HL-60 (cell line): ENCODE measurements at regions not wholly inside any gene's neighbourhood (a gene's known extent, or its start where the extent isn't known, plus 50 kb on each side); places are given as distances from the start of the nearest gene placed in this dataset.

Experiments
- DNase-seq, 2 experiments: peaks; one replicate each; pipeline ENCODE4 v3.0.0-alpha.2; 2010 to 2020; ENCODE audit warnings: low read depth in 1 of 2, low spot score in 1 of 2
- H3K27ac ChIP-seq: fragments of 250-450 bp; sonication (Bioruptor Pico); replicated peaks from 2 replicates; pipeline ENCODE4 v1.5.1; 2020; ENCODE audit warnings: mild to moderate bottlenecking, moderate library complexity
- H3K27me3 ChIP-seq: fragments of 250-450 bp; sonication (Bioruptor Pico); 2 replicates; pipeline ENCODE4 v1.5.1; 2021; ENCODE audit warnings: mild to moderate bottlenecking, moderate library complexity; ENCODE audit not compliant: insufficient read depth, poor library complexity, severe bottlenecking
- H3K4me3 ChIP-seq: replicated peaks from 2 replicates; pipeline ENCODE4 v1.5.1; 2011; ENCODE audit warnings: mild to moderate bottlenecking, control low read depth, low read length; ENCODE audit not compliant: insufficient read depth
- CTCF ChIP-seq: IDR thresholded peaks from one replicate; pipeline ENCODE4 v1.5.1; 2011; ENCODE audit warnings: low read length, control low read depth, inconsistent platforms; ENCODE audit not compliant: insufficient read depth
- GABPA ChIP-seq: IDR thresholded peaks from 2 replicates; pipeline ENCODE4 v1.6.1; 2012; ENCODE audit warnings: low read depth
- POLR2AphosphoS5 ChIP-seq: IDR thresholded peaks from 2 replicates; pipeline ENCODE4 v1.6.1; 2012; ENCODE audit warnings: low read depth
- SPI1 ChIP-seq: IDR thresholded peaks from 2 replicates; pipeline ENCODE4 v1.6.1; 2012; ENCODE audit warnings: low read depth, mild to moderate bottlenecking, borderline replicate concordance
- TF ChIP-seq, protein P1 (sequence below): IDR thresholded peaks from 2 replicates; pipeline ENCODE4 v1.6.1; 2012; ENCODE audit warnings: low read depth; ENCODE audit not compliant: insufficient replicate concordance

GRCh38 chr16:8236816-8237215, 353.5 kb downstream of the TMEM114 start:
- no peak overlapping the region for H3K27ac ChIP-seq
- TF ChIP-seq POLR2AphosphoS5, result no peak
- TF ChIP-seq GABPA, result no peak
- TF ChIP-seq, protein P1, sequence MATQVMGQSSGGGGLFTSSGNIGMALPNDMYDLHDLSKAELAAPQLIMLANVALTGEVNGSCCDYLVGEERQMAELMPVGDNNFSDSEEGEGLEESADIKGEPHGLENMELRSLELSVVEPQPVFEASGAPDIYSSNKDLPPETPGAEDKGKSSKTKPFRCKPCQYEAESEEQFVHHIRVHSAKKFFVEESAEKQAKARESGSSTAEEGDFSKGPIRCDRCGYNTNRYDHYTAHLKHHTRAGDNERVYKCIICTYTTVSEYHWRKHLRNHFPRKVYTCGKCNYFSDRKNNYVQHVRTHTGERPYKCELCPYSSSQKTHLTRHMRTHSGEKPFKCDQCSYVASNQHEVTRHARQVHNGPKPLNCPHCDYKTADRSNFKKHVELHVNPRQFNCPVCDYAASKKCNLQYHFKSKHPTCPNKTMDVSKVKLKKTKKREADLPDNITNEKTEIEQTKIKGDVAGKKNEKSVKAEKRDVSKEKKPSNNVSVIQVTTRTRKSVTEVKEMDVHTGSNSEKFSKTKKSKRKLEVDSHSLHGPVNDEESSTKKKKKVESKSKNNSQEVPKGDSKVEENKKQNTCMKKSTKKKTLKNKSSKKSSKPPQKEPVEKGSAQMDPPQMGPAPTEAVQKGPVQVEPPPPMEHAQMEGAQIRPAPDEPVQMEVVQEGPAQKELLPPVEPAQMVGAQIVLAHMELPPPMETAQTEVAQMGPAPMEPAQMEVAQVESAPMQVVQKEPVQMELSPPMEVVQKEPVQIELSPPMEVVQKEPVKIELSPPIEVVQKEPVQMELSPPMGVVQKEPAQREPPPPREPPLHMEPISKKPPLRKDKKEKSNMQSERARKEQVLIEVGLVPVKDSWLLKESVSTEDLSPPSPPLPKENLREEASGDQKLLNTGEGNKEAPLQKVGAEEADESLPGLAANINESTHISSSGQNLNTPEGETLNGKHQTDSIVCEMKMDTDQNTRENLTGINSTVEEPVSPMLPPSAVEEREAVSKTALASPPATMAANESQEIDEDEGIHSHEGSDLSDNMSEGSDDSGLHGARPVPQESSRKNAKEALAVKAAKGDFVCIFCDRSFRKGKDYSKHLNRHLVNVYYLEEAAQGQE, result no peak
- TF ChIP-seq SPI1, result no peak
- TF ChIP-seq CTCF, result no peak
- H3K4me3 ChIP-seq, result no peak overlapping the region
- H3K27me3 ChIP-seq, result no peaks in the 10 kb centered on the region
- no peak for DNase-seq

GRCh38 chr16:8230497-8230896, 359.8 kb downstream of the TMEM114 start:
- TF ChIP-seq, protein P1, result no peak
- TF ChIP-seq POLR2AphosphoS5, result no peak
- TF ChIP-seq GABPA, result no peak
- no peak for TF ChIP-seq SPI1
- no peak for TF ChIP-seq CTCF
- Histone ChIP-seq H3K27ac (no peak overlapping the region), H3K27me3 (no peaks in the 10 kb centered on the region), H3K4me3 (no peak overlapping the region)
- no peak for DNase-seq

DNA sequence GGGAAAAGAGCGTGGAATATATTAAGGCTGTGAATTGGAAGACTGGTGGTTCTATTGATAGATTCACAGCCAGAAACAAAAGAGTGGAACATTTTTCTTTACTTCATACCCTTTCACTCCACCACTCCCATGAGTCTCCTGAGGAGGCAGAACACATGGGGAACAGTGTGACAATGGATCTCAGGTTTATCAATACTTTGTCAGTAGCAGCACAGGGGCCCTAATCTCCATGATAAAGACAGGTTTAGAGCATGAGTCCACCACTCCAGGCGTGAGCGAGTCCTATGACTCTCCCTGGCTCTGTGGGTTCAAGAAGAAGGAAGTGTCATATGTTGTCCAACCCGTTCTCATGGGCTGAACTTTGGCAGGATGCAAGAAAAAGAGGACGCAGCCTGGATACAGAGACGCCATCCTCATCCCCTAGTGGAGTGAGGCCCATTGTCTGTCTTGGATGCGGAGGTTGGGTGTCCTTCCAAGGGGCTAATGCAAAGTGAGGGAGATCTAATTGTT, 361.2 kb downstream of the TMEM114 start:
- Histone ChIP-seq H3K27me3 (no peaks in the 10 kb centered on the region), H3K4me3 (no peak overlapping the region), H3K27ac (no peak overlapping the region)
- no peak for TF ChIP-seq GABPA
- TF ChIP-seq CTCF, result no peak
- TF ChIP-seq POLR2AphosphoS5, result no peak
- TF ChIP-seq SPI1, result no peak
- TF ChIP-seq, protein P1, result no peak
- no peak for DNase-seq
